Myocyte (in vitro differentiated cells): ENCODE measurements at regions not wholly inside any gene's neighbourhood (a gene's known extent, or its start where the extent isn't known, plus 50 kb on each side); places are given as distances from the start of the nearest gene placed in this dataset.
"Not testable (repeated sequence)": the region's sequence is repeated elsewhere in the genome, so short reads cannot be mapped to it uniquely, and the experiment has no call there.

Source experiments
- DNase-seq: peaks from one replicate; pipeline ENCODE4 v3.0.0-alpha.2; 2012; ENCODE audit warnings: low read depth

- no peak for DNase-seq
Observed at GRCh38 chr7:17437586-17437985, 139.1 kb downstream of the AHR start.

GRCh38 chr7:17440025-17440784, 141.8 kb downstream of the AHR start:
- not testable (repeated sequence) for DNase-seq

DNA sequence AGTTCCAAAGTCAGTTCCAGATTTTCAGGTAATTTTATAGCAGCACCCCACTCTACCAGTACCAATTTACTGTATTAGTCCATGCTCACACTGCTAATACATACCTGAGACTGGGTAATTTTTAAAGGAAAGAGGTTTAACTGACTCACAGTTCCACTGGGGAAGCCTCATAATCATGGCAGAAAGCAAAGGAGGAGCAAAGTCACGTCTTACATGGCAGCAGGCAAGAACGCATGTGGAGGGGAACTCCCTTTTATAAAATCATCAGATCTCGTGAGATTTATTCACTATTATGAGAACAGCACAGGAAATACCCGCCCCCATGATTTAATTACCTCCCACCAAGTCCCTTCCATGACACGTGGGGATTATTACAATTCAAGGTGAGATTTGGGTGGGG, 142.4 kb downstream of the AHR start:
- DNase-seq: no peak

- DNase-seq: no peak
Observed at GRCh38 chr7:17441557-17441956, 143.1 kb downstream of the AHR start.

- DNase-seq: no peak
Observed at GRCh38 chr7:17444151-17444550, 145.7 kb downstream of the AHR start.

- peak; percentile 50 for DNase-seq
Observed at GRCh38 chr7:17444673-17445072, 146.2 kb downstream of the AHR start.

DNA sequence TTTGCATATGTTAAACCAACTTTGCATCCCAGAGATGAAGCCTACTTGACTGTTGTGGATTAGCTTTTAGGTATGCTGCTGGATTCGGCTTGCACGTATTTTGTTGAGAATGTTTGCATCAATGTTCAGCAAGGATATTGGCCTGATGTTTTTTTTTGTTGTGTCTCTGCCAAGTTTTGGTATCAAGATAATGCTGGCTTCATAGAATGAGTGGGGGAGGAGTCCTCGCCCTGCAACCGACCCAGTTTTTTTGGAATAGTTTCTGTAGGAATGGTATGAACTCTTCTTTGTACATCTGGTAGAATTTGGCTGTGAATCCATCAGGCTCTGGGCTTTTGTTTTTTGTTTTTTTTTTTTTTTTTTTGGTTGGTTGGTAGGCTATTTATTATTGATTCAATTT, 147.9 kb downstream of the AHR start:
- DNase-seq: no peak

- DNase-seq: no peak
Observed at GRCh38 chr7:17447728-17448478, 149.5 kb downstream of the AHR start.

DNA sequence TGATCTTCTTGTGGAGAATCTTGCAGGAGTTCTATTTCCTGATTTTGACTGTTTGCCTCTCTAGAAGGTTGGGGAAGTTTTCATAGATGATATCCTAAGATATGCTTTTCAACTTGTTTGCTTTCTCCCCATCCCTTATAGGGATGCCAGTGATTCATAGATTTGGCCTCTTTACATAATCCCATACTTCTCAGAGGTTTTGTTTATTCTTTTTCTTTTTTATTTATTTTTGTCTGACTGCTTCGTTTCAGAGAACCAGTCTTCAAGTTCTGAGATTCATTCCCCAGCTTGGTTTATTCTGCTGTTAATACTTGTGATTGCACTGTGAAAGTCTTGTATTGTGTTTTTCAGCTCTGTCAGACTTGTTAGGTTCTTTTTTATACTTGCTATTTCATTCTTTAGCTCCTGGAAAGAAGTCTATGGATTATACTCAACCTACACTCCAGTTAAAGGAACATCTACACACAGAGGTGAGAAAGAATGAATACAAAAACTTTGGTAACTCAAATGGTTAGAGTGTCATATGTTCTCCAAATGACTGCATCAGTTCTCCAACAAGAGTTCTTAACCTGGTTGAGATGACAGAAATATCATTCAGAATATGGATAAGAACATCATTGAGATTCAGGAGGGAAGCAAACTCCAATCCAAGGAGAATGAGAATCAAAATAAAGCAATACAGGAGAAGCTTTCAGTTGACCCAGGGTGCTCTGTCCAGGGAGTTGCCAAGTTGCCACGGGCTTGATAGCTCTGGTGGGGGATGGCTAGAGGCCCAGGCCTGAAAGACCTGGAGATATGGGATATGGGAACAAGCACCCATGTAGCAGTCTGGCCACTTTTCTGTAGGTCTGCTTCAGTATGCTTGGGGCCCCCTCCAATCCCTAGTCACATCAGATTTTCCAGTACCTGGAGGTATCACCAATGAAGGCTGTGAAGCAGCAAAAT, 150.3 kb downstream of the AHR start:
- DNase-seq: no peak

DNA sequence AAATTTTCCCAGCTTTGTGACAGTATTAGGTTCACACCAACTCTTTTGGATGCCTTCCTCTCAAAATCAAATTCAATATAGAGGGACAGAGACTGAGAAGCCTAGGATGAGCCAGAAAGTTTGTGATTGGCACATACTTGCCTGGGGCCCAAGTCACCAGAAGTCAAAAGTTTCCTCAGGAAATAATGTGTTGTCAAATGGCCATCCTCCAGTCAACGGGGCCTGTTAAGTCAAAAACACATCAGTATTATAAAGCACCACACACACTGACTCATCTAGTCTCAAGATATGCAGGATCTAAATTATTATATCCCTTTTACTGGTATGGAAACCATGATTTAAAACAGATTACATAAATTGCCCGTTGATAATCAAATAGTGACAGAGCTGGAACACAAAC, 158.1 kb downstream of the AHR start:
- no peak for DNase-seq

DNA sequence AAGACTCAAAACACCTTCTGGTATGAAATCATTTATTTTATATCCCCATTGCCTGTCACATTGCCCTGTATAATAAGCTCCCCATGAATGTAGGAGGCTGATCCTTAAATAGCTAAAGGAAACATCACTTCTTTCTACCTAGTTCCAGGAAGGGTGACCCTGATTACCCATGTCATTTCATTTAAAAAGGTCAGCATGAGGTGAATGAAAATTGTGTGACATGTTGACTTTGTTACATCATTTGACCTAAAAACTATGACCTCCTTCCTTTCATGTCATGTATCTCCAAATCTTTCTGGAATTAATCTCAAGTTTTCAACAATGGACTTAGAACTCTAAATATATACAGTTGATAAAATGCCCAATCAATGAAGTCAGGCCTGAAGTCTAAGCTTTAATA, 161.5 kb downstream of the AHR start:
- DNase-seq: no peak

- no peak for DNase-seq
Observed at GRCh38 chr7:17460665-17461064, 162.2 kb downstream of the AHR start.

DNA sequence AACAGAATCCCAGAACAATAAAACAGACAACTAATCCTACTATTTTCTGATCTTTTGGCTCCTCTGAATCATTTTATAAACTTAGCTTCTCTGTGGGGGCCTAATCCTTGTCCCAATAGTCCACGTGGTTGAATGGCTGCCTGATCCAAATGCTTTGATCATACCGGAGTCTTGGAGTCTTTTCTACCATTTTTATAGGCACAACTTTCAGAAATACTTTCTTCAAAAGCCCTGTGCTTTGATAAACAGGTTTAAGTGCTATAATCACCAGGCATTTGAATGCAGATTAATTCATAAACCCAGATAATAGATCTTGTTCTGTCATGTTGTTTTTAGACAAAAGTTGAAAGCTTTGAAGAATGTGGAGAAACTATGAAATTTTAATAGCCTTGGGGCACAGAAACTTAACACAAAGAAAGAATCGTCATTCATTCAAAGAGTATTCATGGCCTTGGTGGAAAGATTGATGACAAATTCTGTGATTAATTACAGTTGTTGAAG, 163.7 kb downstream of the AHR start:
- DNase-seq: no peak

- DNase-seq: no peak
Observed at GRCh38 chr7:17463511-17464085, 165.1 kb downstream of the AHR start.

- DNase-seq: no peak
Observed at GRCh38 chr7:17466216-17466615, 167.8 kb downstream of the AHR start.

DNA sequence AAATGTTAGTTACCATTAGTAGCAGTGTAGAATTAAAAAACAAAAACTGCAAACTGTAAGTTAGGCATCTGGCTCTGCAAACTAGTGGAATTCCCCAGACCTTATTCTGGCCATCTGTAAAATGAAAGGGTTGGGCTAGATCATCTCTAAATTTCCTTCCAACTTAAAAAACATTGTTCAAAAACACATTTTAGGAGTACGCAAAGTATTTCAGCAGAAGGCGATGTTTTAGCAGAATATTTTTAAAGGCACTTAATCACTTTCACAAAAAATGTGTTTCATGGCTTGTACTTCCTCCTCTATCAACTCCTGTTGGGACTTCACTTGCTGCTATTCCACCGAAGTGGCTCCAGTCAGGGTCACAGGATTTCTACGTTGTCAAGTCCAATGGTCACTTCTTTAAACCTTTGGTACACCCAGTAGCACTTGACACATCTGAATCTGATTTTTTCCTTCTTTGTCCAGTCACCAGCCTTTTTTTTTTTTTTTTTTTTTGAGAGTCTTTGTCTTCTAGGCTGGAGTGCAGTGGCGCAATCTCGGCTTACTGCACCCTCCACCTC, 169.0 kb downstream of the AHR start:
- DNase-seq: no peak

- no peak for DNase-seq
Observed at GRCh38 chr7:17471325-17471724, 172.9 kb downstream of the AHR start.

- DNase-seq: no peak
Observed at GRCh38 chr7:17472518-17472917, 174.1 kb downstream of the AHR start.

- no peak for DNase-seq
Observed at GRCh38 chr7:17472939-17473338, 174.5 kb downstream of the AHR start.

DNA sequence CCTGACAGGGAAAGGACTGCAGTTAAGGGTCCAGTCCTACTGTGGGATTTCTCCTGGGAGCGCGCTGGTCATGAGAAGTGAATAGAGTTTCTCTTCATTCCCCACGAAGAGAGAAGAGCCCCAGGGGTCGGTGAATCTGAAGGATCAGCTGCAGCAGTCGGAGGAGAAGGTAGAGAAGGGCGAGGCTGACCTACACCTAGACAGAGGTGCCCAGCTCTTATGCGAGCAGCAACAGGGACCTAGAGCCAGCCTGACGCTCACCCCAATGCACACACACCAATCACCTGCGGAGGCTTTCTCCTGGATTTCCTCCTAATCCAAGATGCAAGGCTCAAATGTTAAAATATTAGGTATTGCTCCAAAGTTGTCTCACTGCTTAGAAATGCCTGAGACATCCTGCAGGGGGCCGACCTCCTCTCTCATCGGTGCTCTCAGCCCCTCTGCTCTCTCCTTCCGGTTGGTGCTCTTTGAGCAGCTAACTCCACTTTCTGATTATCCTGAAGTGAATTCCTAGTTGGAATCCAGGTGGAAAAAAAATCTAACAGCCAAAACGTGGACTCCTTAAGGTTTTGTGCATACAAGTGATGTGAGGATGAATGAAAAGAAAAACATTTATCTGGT, 176.4 kb downstream of the AHR start:
- DNase-seq: no peak
